Esophagus muscularis mucosa (tissue), 4 donors: ENCODE measurements at regions not wholly inside any gene's neighbourhood (a gene's known extent, or its start where the extent isn't known, plus 50 kb on each side); places are given as distances from the start of the nearest gene placed in this dataset.

Experiments used
- EP300 ChIP-seq: sonication (generic); formaldehyde crosslinking; IDR thresholded peaks from one replicate; pipeline ENCODE4 v1.6.1; 2017; ENCODE audit warnings: antibody characterized with exemption
- POLR2AphosphoS5 ChIP-seq, 2 donors: sonication (generic); formaldehyde crosslinking; IDR thresholded peaks; one replicate each; pipeline ENCODE4 v1.6.1; 2017; ENCODE audit warnings: antibody characterized with exemption in 2 of 2
- TF ChIP-seq, protein P1 (sequence below), 3 experiments: fragments of 200-600 bp in 2 of 3; fragments of 450-650 bp in 1 of 3; sonication (generic) in 2 of 3; IDR thresholded peaks; one replicate each; pipeline ENCODE4 v1.5.1; 2017 to 2019; ENCODE audit warnings: antibody characterized with exemption in 3 of 3, mild to moderate bottlenecking in 2 of 3, moderate library complexity in 1 of 3

DNA sequence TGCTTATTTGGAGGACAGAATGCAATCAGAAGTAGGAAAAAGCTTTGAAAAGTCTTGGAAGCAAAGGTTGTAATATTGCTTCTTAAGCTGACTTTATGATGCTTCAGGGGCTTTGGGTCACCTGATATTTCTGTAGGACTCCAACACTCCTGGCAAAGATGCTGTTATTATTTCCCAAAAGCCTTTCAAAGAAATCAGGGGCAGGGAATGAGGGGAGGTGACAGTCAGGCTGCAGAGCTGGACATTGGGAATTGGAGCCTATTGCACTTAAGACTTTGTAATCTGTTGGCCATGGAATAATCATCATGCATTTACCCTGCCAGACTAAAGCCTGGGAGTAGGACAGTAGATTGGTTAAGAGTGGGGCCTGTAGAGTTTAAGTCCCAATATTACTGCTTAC is 168.3 kb upstream of the IL12B start:
- TF ChIP-seq, protein P1, sequence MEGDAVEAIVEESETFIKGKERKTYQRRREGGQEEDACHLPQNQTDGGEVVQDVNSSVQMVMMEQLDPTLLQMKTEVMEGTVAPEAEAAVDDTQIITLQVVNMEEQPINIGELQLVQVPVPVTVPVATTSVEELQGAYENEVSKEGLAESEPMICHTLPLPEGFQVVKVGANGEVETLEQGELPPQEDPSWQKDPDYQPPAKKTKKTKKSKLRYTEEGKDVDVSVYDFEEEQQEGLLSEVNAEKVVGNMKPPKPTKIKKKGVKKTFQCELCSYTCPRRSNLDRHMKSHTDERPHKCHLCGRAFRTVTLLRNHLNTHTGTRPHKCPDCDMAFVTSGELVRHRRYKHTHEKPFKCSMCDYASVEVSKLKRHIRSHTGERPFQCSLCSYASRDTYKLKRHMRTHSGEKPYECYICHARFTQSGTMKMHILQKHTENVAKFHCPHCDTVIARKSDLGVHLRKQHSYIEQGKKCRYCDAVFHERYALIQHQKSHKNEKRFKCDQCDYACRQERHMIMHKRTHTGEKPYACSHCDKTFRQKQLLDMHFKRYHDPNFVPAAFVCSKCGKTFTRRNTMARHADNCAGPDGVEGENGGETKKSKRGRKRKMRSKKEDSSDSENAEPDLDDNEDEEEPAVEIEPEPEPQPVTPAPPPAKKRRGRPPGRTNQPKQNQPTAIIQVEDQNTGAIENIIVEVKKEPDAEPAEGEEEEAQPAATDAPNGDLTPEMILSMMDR (IDR thresholded peaks at IDR 0.05) = no peak
- TF ChIP-seq POLR2AphosphoS5 (IDR thresholded peaks at IDR 0.05) = no peak
- no peak for TF ChIP-seq EP300
